ENCODE measurements at regions not wholly inside any gene's neighbourhood (a gene's known extent, or its start where the extent isn't known, plus 50 kb on each side); places are given as distances from the start of the nearest gene placed in this dataset.

- Histone ChIP-seq H2AFZ (ENCODE audit: low read depth, low read length, severe bottlenecking) (no peak overlapping the region), H3K4me3 (ENCODE audit: insufficient read depth, low read length, poor library complexity, severe bottlenecking) (no peak overlapping the region), H3K27me3 (ENCODE audit: low read length) (no peaks in the 10 kb centered on the region), H3K27ac (ENCODE audit: low read depth, low read length) (no peak overlapping the region), H3K36me3 (ENCODE audit: low read length) (no peaks in the 10 kb centered on the region), H3K9me2 (replicated peaks; ENCODE audit: insufficient read depth, low read length) (no peaks in the 10 kb centered on the region), H3K9ac (ENCODE audit: low read length) (no peak overlapping the region), H3K4me2 (ENCODE audit: low read depth, low read length, poor library complexity, severe bottlenecking) (no peak overlapping the region), H3F3A (ENCODE audit: insufficient read depth) (no peaks in the 10 kb centered on the region), H3K9me3 (ENCODE audit: insufficient read depth, low read length) (no peaks in the 10 kb centered on the region), H3K79me2 (ENCODE audit: insufficient read depth, low read length) (no peaks in the 10 kb centered on the region), H4K20me1 (ENCODE audit: low read depth, low read length) (no peaks in the 10 kb centered on the region)
- TF ChIP-seq EZH2phosphoT487 (conservative IDR thresholded peaks at IDR 0.05; ENCODE audit: low read length) (no peak), CTCF (IDR thresholded peaks at IDR 0.05; ENCODE audit: insufficient read depth, low read length, poor library complexity, severe bottlenecking) (no peak)
These were observed 552.8 kb downstream of the ANKRD7 start for GRCh38 chr7:118777308-118777707.

- Histone ChIP-seq H3K4me2 (ENCODE audit: low read depth, low read length, poor library complexity, severe bottlenecking) (no peak overlapping the region), H3K9me3 (ENCODE audit: insufficient read depth, low read length) (no peaks in the 10 kb centered on the region), H2AFZ (ENCODE audit: low read depth, low read length, severe bottlenecking) (no peak overlapping the region)
These were observed 568.2 kb downstream of the ANKRD7 start for GRCh38 chr7:118792682-118793081.

GRCh38 chr7:118793582-118793981, 569.1 kb downstream of the ANKRD7 start:
- Histone ChIP-seq H3K4me3 (ENCODE audit: insufficient read depth, low read length, poor library complexity, severe bottlenecking) (no peak overlapping the region), H3K27ac (ENCODE audit: low read depth, low read length) (no peak overlapping the region), H3K36me3 (ENCODE audit: low read length) (no peaks in the 10 kb centered on the region), H3K9me2 (replicated peaks; ENCODE audit: insufficient read depth, low read length) (no peaks in the 10 kb centered on the region), H3K79me2 (ENCODE audit: insufficient read depth, low read length) (no peaks in the 10 kb centered on the region), H4K20me1 (ENCODE audit: low read depth, low read length) (no peaks in the 10 kb centered on the region), H3K4me2 (ENCODE audit: low read depth, low read length, poor library complexity, severe bottlenecking) (no peak overlapping the region), H3K27me3 (ENCODE audit: low read length) (no peaks in the 10 kb centered on the region), H2AFZ (ENCODE audit: low read depth, low read length, severe bottlenecking) (no peak overlapping the region), H3F3A (ENCODE audit: insufficient read depth) (no peaks in the 10 kb centered on the region), H3K9me3 (ENCODE audit: insufficient read depth, low read length) (no peaks in the 10 kb centered on the region), H3K9ac (ENCODE audit: low read length) (no peak overlapping the region)
- no peak for TF ChIP-seq CTCF (IDR thresholded peaks at IDR 0.05; ENCODE audit: insufficient read depth, low read length, poor library complexity, severe bottlenecking)

More at GRCh38 chr7:118792682-118793081, 568.2 kb downstream of the ANKRD7 start:
- Histone ChIP-seq H3K27ac (ENCODE audit: low read depth, low read length) (no peak overlapping the region), H3K36me3 (ENCODE audit: low read length) (no peaks in the 10 kb centered on the region), H3K4me3 (ENCODE audit: insufficient read depth, low read length, poor library complexity, severe bottlenecking) (no peak overlapping the region), H3F3A (ENCODE audit: insufficient read depth) (no peaks in the 10 kb centered on the region), H3K79me2 (ENCODE audit: insufficient read depth, low read length) (no peaks in the 10 kb centered on the region), H3K27me3 (ENCODE audit: low read length) (no peaks in the 10 kb centered on the region), H3K9me2 (replicated peaks; ENCODE audit: insufficient read depth, low read length) (no peaks in the 10 kb centered on the region), H4K20me1 (ENCODE audit: low read depth, low read length) (no peaks in the 10 kb centered on the region), H3K9ac (ENCODE audit: low read length) (no peak overlapping the region)
- TF ChIP-seq EZH2phosphoT487 (conservative IDR thresholded peaks at IDR 0.05; ENCODE audit: low read length) (no peak), CTCF (IDR thresholded peaks at IDR 0.05; ENCODE audit: insufficient read depth, low read length, poor library complexity, severe bottlenecking) (no peak)

- Histone ChIP-seq H3K79me2 (ENCODE audit: insufficient read depth, low read length) (no peaks in the 10 kb centered on the region), H2AFZ (ENCODE audit: low read depth, low read length, severe bottlenecking) (no peak overlapping the region), H3K27ac (ENCODE audit: low read depth, low read length) (no peak overlapping the region), H3K9ac (ENCODE audit: low read length) (no peak overlapping the region), H3K4me3 (ENCODE audit: insufficient read depth, low read length, poor library complexity, severe bottlenecking) (no peak overlapping the region), H3K9me3 (ENCODE audit: insufficient read depth, low read length) (no peaks in the 10 kb centered on the region), H3K27me3 (ENCODE audit: low read length) (no peaks in the 10 kb centered on the region), H3K4me2 (ENCODE audit: low read depth, low read length, poor library complexity, severe bottlenecking) (no peak overlapping the region), H3F3A (ENCODE audit: insufficient read depth) (no peaks in the 10 kb centered on the region), H3K36me3 (ENCODE audit: low read length) (no peaks in the 10 kb centered on the region), H3K9me2 (replicated peaks; ENCODE audit: insufficient read depth, low read length) (no peaks in the 10 kb centered on the region), H4K20me1 (ENCODE audit: low read depth, low read length) (no peaks in the 10 kb centered on the region)
- TF ChIP-seq CTCF (IDR thresholded peaks at IDR 0.05; ENCODE audit: insufficient read depth, low read length, poor library complexity, severe bottlenecking) (no peak), EZH2phosphoT487 (conservative IDR thresholded peaks at IDR 0.05; ENCODE audit: low read length) (no peak)
These were observed 569.9 kb downstream of the ANKRD7 start for GRCh38 chr7:118794419-118794818.
